Suprapubic skin (tissue), 4 donors: ENCODE measurements at regions not wholly inside any gene's neighbourhood (a gene's known extent, or its start where the extent isn't known, plus 50 kb on each side); places are given as distances from the start of the nearest gene placed in this dataset.

Source experiments
- DNase-seq, 2 donors: peaks; one replicate each; pipeline ENCODE4 v3.0.0-alpha.2; 2019; ENCODE audit warnings: low spot score in 2 of 2
- H3K27ac ChIP-seq: fragments of 200-600 bp; sonication (generic); one replicate; pipeline ENCODE4 v1.5.1; 2019
- H3K27me3 ChIP-seq: fragments of 200-600 bp; sonication (generic); one replicate; pipeline ENCODE4 v1.5.1; 2019
- H3K36me3 ChIP-seq: fragments of 200-600 bp; sonication (generic); one replicate; pipeline ENCODE4 v1.5.1; 2019
- H3K4me1 ChIP-seq: fragments of 200-600 bp; sonication (generic); one replicate; pipeline ENCODE4 v1.5.1; 2019
- H3K4me3 ChIP-seq: fragments of 200-600 bp; sonication (generic); one replicate; pipeline ENCODE4 v1.5.1; 2019; ENCODE audit warnings: mild to moderate bottlenecking
- H3K9me3 ChIP-seq: fragments of 200-600 bp; sonication (generic); one replicate; pipeline ENCODE4 v1.5.1; 2019
- EP300 ChIP-seq: sonication (generic); formaldehyde crosslinking; IDR thresholded peaks from one replicate; pipeline ENCODE4 v1.6.1; 2017; ENCODE audit warnings: antibody characterized with exemption
- POLR2A ChIP-seq, 2 donors: fragments of 450-650 bp; IDR thresholded peaks; one replicate each; pipeline ENCODE4 v1.6.1; 2017; ENCODE audit warnings: antibody characterized with exemption in 2 of 2, mild to moderate bottlenecking in 2 of 2, moderate library complexity in 2 of 2
- POLR2AphosphoS5 ChIP-seq, 3 donors: sonication (generic); formaldehyde crosslinking; IDR thresholded peaks; one replicate each; pipeline ENCODE4 v1.6.1; 2017; ENCODE audit warnings: antibody characterized with exemption in 3 of 3
- WGBS: methylation state at CpG from one replicate; pipeline ENCODE4 v1.1.5; 2018; 5-methylcytosine and 5-hydroxymethylcytosine counted together
- TF ChIP-seq, protein P1 (sequence below), 2 donors: fragments of 200-600 bp in 1 of 2; fragments of 450-650 bp in 1 of 2; sonication (generic) in 1 of 2; IDR thresholded peaks; one replicate each; pipeline ENCODE4 v1.5.1; 2016 to 2019; ENCODE audit warnings: antibody characterized with exemption in 2 of 2, mild to moderate bottlenecking in 1 of 2, moderate library complexity in 1 of 2

DNA sequence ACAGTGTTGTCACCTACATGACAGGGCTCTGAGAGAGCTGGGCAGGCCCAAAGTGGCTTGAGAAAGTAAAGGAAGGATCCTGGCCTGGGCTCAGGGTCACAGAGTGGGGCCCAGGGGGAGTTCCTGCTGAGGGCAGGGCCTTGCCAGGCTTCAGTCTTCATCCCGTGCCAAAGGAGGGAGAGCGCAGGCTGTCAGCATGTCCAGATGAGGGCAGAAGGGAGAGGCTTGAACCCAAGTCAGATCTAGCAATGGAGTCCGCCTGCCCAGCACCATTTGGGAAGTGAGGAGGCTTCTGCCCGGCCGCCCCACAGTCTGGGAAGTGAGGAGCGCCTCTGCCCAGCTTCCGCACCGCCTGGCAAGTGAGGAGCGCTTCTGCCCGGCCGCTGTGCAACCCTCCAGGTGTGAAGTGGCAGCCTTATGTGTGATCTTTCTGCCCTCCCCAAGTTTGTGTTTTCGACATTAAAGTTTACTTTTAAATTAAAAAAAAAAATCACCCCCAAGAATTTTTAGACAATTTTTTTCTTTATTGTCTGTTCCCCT, 303.6 kb upstream of the PROK2 start:
- H3K9me3 ChIP-seq, result no peaks in the 10 kb centered on the region
- WGBS, result 95% methylated on average over 12 of the region's 12 CpGs

DNA sequence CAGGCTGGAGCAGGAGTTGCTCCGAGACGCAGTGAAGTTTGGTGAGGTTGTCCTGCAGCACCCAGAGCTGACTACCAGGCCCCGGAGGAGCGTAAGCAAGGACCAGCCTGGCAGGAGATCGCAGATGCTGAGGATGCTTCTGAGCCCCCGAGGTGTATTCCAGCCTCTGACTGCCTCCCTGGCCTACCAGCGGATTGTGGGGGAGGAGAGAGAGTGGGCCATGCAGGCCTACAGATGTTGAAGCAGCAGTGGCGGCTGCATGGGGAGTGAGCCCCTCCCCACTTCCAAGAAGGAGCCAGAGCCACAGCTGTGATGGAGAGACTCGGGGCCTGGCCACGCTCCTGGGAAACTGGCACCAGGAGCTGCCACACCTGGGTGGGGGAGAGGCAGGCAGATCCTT, 302.5 kb upstream of the PROK2 start:
- DNase-seq, result no peak
- TF ChIP-seq EP300 (no peak), POLR2AphosphoS5 (IDR thresholded peaks at IDR 0.05) (no peak), POLR2A (IDR thresholded peaks at IDR 0.05) (no peak)
- TF ChIP-seq, protein P1, sequence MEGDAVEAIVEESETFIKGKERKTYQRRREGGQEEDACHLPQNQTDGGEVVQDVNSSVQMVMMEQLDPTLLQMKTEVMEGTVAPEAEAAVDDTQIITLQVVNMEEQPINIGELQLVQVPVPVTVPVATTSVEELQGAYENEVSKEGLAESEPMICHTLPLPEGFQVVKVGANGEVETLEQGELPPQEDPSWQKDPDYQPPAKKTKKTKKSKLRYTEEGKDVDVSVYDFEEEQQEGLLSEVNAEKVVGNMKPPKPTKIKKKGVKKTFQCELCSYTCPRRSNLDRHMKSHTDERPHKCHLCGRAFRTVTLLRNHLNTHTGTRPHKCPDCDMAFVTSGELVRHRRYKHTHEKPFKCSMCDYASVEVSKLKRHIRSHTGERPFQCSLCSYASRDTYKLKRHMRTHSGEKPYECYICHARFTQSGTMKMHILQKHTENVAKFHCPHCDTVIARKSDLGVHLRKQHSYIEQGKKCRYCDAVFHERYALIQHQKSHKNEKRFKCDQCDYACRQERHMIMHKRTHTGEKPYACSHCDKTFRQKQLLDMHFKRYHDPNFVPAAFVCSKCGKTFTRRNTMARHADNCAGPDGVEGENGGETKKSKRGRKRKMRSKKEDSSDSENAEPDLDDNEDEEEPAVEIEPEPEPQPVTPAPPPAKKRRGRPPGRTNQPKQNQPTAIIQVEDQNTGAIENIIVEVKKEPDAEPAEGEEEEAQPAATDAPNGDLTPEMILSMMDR (IDR thresholded peaks at IDR 0.05), result no peak
- H3K4me3 ChIP-seq, result no peak overlapping the region
- H3K27ac ChIP-seq, result no peak overlapping the region
- no peaks in the 10 kb centered on the region for H3K36me3 ChIP-seq
- H3K9me3 ChIP-seq, result no peaks in the 10 kb centered on the region
- WGBS, result 90% methylated on average over 9 of the region's 10 CpGs
- no peaks in the 10 kb centered on the region for H3K27me3 ChIP-seq
- H3K4me1 ChIP-seq, result no peaks in the 10 kb centered on the region

More for the DNA sequence above, 303.6 kb upstream of the PROK2 start:
- Histone ChIP-seq H3K27me3 (no peaks in the 10 kb centered on the region), H3K4me3 (no peak overlapping the region), H3K36me3 (no peaks in the 10 kb centered on the region), H3K4me1 (no peaks in the 10 kb centered on the region), H3K27ac (no peak overlapping the region)
- no peak for DNase-seq
- TF ChIP-seq, protein P1 (IDR thresholded peaks at IDR 0.05), result no peak
- TF ChIP-seq POLR2A (IDR thresholded peaks at IDR 0.05) (no peak), EP300 (no peak), POLR2AphosphoS5 (IDR thresholded peaks at IDR 0.05) (no peak)

DNA sequence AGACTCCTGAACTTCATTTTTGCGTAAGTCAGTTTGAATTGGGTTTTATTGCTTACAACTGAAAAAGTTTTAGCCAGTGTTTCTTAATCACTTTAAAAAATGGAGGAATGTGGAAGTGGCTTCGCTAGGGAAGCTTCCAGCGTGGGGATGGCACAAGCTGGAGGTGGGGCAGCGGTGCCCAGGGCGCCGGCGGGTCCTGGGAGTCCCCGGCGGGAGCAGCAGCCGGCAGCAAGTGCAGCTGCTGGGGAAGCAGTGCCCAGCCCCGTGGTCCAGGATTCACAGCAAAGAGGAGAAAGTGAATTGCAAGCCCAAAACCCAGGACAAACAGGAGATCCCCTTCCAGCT, 301.8 kb upstream of the PROK2 start:
- Histone ChIP-seq H3K4me3 (no peak overlapping the region), H3K4me1 (peaks cover 2% of the 10 kb centered on the region), H3K9me3 (no peaks in the 10 kb centered on the region), H3K27me3 (no peaks in the 10 kb centered on the region), H3K27ac (no peak overlapping the region), H3K36me3 (no peaks in the 10 kb centered on the region)
- no peak for DNase-seq
- WGBS, result 85% methylated on average over 11 of the region's 11 CpGs
- TF ChIP-seq EP300, result no peak
- TF ChIP-seq, protein P1 (IDR thresholded peaks at IDR 0.05), result no peak

DNA sequence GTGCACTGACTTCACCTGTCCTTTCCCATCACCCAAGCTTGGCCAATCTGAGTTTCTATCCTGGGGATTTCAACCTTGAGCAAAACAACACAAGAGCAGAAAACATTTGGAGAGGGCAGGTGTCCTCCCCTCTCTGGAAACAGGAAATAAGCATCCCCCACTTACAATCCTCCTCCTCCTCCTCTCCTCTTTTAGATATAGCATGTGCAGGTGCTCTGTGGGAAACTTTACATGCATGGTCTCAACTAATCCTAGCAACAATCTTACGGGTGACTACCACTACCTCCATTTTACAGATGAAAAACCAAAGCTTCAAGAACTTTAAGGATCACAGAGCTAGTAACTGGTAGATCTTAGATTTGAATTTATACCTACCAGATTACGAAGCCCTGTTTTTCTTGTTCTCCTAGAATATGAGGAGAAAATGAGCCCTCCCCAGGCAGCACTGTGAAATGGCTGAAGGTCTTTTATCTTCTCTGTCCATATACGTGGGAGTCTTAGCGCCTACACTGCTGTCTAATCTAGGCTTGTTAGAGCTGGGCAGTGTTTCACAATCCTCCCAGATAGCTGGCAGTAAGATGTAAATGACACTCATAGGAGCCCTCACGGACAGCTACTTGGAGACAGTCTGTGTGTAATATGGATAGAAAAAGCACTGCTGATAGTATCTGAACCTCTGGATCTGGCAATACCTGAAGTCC, 301.2 kb upstream of the PROK2 start:
- TF ChIP-seq EP300, result no peak
- no peak for TF ChIP-seq POLR2AphosphoS5 (IDR thresholded peaks at IDR 0.05)
- TF ChIP-seq, protein P1 (IDR thresholded peaks at IDR 0.05), result no peak
- no peak for TF ChIP-seq POLR2A (IDR thresholded peaks at IDR 0.05)
- Histone ChIP-seq H3K9me3 (no peaks in the 10 kb centered on the region), H3K4me3 (no peak overlapping the region), H3K27me3 (no peaks in the 10 kb centered on the region), H3K4me1 (peaks cover 2% of the 10 kb centered on the region), H3K27ac (no peak overlapping the region), H3K36me3 (no peaks in the 10 kb centered on the region)
- DNase-seq, result no peak
- 79% methylated on average over 5 of the region's 5 CpGs for WGBS

DNA sequence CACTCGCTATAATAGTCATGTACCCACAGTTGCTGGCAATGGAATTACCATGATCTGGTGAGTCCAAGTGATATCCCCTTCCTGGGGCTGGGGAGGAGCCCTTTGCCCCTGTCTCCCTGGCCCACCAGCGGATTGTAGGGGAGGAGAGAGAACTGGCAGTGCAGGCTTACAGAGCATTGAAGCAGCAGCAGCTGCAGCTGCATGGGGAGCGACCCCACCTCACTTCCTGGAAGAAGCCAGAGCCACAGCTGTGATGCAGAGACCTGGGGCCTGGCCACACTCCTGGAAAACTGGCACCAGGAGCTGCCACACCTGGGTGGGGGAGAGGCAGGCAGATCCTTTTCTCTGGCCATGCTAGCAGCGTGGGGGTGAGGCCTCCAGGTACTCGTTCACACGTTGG, 300.1 kb upstream of the PROK2 start:
- Histone ChIP-seq H3K4me1 (peaks cover 2% of the 10 kb centered on the region), H3K9me3 (no peaks in the 10 kb centered on the region), H3K4me3 (no peak overlapping the region), H3K27ac (no peak overlapping the region), H3K27me3 (no peaks in the 10 kb centered on the region), H3K36me3 (no peaks in the 10 kb centered on the region)
- no peak for DNase-seq
- WGBS, result 79% methylated on average over 4 of the region's 6 CpGs
- TF ChIP-seq POLR2A (IDR thresholded peaks at IDR 0.05) (no peak), POLR2AphosphoS5 (IDR thresholded peaks at IDR 0.05) (no peak), EP300 (no peak)
